ENCODE measurements at regions not wholly inside any gene's neighbourhood (a gene's known extent, or its start where the extent isn't known, plus 50 kb on each side); places are given as distances from the start of the nearest gene placed in this dataset.

GRCh38 chr12:4153343-4153892 lies 120.1 kb upstream of the CCND2 start (continued):
- TF ChIP-seq JUND (IDR thresholded peaks at IDR 0.05; ENCODE audit: low read depth, low read length) (no peak), MTA3 (IDR thresholded peaks at IDR 0.05; ENCODE audit: borderline replicate concordance, low read length) (0 out of 2 replicates have a peak, but pooled peaks have one; percentile 62), MTA2 (IDR thresholded peaks at IDR 0.05; ENCODE audit: low read depth) (peak; percentile 94), BCL3 (IDR thresholded peaks at IDR 0.05; ENCODE audit: borderline replicate concordance, insufficient read depth, low read depth, low read length, poor library complexity, severe bottlenecking) (no peak), SREBF1 (IDR thresholded peaks at IDR 0.05; ENCODE audit: low read length) (no peak), EZH2 (IDR thresholded peaks at IDR 0.05; ENCODE audit: borderline replicate concordance, control insufficient read depth, low read depth, low read length) (no peak), USF2 (IDR thresholded peaks at IDR 0.05; ENCODE audit: borderline replicate concordance, low read depth, low read length) (no peak), CEBPB (IDR thresholded peaks at IDR 0.05; ENCODE audit: borderline replicate concordance in 1 of 2, low read depth in 2 of 2, low read length in 2 of 2) (0 out of 4 replicates have a peak, but pooled peaks of 1 of the 2 experiments have one; percentile 45), ZBTB4 (CRISPR knock-in tag; IDR thresholded peaks at IDR 0.05) (no peak), IRF3 (IDR thresholded peaks at IDR 0.05) (no peak), PBX3 (IDR thresholded peaks at IDR 0.05; ENCODE audit: insufficient replicate concordance, low read depth, low read length) (peak; percentile 12), BMI1 (IDR thresholded peaks at IDR 0.05; ENCODE audit: borderline replicate concordance) (peak; percentile 69; the same call in 1 of the 2 replicates), TBL1XR1 (IDR thresholded peaks at IDR 0.05; ENCODE audit: low read depth, low read length) (peak; percentile 84), MYC (IDR thresholded peaks at IDR 0.05; ENCODE audit: insufficient read depth, insufficient read length, insufficient replicate concordance, low read length, severe bottlenecking) (no peak), RUNX3 (IDR thresholded peaks at IDR 0.05; ENCODE audit: low read length) (peak; percentile 79), CEBPZ (IDR thresholded peaks at IDR 0.05; ENCODE audit: low read depth, low read length) (no peak), CBFB (IDR thresholded peaks at IDR 0.05; ENCODE audit: low read depth) (peak; percentile 73; the same call in 1 of the 2 replicates), PML (IDR thresholded peaks at IDR 0.05; ENCODE audit: low read length) (peak; percentile 22; the same call in 1 of the 2 replicates)
